Cerebellar cortex (tissue), 1 donor: ENCODE measurements at regions not wholly inside any gene's neighbourhood (a gene's known extent, or its start where the extent isn't known, plus 50 kb on each side); places are given as distances from the start of the nearest gene placed in this dataset.
A peak's percentile ranks its signal among the peaks of the same experiment; 100 is the strongest.
"Not testable (repeated sequence)": the region's sequence is repeated elsewhere in the genome, so short reads cannot be mapped to it uniquely, and the experiment has no call there.

Experiments
- DNase-seq: peaks from one replicate; pipeline ENCODE4 v3.0.0-alpha.2; 2015; ENCODE audit warnings: low spot score

DNA sequence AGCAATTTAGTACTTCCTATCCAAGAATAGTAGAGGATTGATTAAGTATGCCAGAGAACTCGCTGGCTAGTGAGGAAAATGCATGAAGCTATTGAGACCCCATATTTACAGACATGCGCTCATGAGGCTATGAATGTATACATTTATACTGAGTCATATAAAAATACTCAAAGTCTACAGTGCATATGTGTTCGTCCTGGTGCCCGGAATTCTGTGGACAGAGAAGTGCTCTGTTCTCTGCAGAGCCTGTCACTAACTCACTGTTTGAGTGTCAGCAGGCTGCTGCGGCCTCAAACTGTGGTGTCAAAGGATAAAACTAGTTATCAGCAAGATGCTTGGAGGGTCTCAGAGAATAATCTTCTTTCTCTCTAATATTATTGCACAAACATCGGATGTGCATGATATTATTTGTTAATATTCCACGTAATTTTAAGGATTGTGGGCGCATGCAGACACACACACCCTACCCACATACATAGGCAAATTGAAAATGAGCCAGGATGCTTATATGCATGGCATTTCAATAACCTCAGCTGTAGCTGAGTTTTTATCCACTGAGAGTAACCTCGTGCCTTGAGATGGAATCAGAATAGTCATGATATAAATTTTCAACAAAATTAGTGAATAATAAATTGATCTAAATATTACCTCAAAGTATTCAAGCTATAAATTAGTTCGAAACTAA, 50.0 kb upstream of the TSC22D2 start:
- no peak for DNase-seq

DNA sequence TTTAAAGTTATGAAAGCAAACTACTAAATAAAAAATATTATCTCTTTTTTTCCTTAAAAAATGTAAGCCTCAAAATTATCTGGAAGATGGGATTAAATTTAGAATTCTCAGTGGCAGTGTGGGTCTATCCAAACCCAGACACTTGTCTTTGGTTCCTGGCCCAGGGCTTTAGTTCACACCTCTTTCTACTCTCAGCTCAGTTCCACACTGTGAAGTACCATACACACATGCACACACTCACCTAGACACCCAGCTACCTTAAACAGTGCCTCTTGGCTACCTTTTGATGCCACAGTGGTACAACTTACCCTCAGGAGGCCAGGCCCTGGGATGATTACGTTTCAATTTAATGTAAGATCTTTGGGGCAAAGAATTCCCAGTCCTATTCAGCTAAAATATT, 51.0 kb upstream of the TSC22D2 start:
- DNase-seq: no peak

DNA sequence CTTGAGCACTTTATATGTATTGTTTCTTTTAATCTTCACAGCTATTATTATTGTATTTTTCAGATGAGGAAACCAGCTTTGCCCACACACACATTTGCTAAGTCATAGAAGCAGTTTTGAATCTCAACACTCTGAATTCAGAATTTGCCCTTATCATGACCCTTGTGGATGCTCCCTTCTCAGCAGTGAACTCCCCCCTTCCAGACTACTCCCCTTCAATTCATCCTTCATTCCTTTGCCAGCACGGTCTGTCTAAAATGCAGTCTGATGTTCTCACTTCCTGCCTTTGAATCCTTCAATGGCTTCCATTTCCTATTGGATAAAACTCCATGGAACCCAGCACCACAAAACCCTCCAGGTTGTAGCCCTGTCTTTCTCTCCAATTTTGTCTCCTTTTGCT, 52.5 kb upstream of the TSC22D2 start:
- DNase-seq: no peak

DNA sequence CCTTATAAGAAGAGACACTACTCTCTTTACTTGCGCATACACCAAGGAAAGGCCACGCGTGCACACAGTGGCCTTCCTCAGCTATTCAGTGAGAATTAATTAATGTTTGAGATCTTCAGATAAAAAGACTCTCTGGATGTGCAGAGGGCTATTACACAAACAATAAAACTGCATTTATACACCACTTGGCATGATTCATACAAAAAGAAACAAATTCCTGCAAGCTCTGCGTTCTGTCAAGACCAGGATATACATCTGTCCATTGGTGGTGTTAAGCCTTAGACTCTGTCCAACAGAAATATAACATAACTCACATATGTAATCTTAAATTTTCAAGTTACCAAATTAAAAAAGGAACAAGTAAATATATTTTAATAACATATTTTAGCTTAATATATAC, 55.2 kb upstream of the TSC22D2 start:
- no peak for DNase-seq

DNA sequence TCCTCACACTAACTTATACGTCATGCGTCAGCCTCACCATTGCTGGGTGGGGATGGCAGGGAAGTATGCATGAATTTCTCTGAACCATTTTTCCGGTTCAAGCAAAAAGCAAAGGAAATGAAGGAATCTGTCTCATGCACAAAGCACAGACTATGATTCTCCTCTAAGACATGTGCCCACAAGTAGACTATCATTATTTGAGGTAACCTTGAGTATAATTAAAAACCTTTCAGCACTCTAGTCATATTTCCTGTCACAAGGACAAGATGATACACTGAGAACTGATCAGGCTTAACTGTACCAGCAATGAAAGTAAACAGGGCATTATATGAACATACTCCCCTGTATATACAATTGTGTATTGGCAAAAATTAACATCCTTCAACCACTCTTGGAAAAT, 56.7 kb upstream of the TSC22D2 start:
- no peak for DNase-seq

DNA sequence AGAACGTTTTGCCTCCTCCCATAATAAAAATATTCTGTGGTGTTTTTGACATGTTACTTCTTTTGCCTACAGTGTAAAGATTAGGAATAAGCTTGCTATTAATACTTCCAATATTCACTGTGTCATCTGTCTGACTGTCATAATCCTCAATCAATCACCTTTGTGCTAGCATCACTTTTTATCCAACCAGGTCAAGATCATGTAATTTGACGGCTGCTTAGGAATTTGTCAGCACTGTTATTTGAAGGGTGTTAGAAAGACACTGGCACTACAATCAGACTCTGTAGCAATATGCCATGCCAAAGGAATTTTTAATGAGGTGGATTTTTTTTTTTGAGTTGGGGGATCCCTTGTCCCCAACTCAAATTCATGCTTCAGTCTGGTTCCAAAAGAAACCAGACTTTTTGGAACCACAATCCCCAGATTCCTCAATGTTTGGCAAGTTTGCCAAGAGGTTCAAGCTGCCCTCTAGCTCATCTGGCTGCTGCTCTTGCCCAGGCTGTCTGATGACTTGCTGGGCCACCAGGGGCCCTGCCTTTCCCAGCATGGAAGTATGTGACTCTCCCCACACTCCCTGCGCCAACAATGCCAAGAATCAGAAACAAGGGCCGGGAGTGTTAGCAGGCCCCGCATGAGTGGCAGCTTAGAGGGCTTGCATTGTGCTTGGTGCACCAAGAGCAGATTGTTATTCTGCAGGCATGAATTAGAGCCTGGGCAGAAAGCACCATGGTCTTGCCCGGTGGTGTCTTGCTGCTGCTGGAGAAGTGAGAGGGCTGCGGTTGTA, 58.6 kb upstream of the TSC22D2 start:
- peak; percentile 19 for DNase-seq

DNA sequence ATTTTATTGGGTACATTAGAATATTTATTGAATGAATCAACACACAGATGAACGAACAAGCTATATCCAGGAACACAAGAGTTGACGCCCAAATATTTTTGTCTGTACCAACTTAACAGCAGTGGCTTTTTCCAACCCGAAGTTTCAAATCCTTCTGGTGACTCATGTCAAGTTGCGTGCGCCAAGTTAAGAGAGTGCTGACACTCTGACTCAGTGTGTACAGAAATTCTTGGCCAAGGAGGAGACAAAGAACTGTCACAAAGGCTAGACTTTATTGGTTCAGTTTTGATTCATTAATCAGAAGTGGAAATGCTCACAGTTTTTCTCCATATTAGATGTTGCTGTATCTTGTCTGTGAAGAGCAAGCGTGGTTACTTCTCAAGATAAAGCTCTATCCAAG, 59.6 kb upstream of the TSC22D2 start:
- no peak for DNase-seq

DNA sequence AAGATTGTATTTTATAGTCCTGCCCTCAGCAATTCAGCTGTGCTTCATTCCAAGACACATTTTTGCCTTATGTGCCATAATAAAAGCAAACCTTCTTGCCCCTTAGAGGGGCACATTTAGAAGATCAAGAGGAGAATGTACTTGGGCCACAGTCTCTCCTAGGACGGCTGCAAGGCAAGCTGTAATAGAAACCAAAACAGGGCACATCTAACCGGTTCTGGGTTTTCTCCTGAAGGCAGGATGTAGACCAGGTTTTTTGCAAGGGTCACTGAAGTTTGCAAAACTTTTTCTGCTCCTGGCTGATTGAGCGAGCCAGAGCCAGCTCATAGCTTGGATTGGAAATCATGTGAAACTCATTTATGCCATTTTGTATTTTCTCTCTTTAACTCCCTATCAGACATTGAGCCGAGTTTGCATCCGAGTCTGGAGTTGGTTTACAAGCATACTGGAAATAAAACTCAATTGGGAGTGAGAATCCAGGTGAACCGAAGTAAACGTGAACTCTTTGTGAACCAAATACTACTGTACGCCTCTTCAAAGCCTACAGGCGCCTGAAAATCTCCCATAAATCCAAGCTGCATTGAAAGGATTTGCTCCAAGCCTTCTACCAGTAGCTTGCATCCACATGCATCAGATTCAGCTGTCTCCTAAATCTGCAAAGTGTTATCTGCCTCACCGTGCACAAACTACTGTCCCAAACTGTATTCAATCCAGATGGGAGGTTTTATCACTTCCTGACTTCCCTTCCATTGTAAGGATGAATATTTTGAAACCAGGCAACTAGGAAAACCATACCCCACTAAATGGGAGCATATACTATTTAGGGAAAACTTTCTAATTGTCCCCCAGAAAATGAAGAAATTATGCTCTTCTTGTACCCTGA, 60.9 kb upstream of the TSC22D2 start:
- DNase-seq: no peak

DNA sequence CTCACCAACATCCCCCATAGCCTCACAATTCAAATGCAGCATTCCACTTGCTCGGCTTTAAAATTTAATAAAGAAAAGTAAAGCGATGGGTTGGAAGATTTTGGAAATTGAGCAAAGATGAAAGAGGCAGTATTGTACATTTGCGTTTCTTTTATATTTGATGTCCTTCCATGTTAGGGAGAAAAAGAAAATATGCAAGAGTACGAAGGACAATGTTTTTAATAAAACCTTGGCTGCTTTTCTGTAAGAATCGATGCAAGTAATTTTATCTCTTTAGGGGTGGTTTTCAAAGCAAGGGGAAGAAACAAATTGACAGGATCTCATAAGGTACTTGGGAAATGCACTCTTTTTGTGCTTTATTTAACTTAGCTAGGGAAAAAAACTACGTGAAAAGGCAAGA, 61.8 kb upstream of the TSC22D2 start:
- no peak for DNase-seq

DNA sequence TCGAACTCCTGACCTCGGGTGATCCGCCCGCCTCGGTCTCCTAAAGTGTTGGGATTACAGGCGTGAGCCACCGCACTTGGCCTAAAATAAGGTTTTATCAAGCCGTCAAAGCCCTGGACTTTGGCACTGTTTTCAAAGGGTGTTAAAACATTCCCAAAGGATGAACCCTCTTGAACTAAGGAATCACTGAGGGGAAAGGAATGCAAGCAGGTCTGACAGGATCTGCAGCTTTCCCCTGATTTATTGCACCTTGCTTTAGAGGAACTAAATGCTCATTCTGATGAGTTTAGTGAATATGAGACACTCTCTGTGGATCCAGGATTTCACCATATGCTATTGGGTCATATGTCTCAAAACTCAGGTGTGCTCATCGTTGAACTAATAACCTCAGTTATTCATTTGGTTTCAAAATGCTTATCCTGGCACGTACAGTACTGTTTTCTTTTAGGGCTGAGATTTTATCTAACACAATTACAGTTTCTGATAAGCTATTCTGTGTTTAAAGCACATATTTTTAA, 63.0 kb upstream of the TSC22D2 start:
- no peak for DNase-seq

DNA sequence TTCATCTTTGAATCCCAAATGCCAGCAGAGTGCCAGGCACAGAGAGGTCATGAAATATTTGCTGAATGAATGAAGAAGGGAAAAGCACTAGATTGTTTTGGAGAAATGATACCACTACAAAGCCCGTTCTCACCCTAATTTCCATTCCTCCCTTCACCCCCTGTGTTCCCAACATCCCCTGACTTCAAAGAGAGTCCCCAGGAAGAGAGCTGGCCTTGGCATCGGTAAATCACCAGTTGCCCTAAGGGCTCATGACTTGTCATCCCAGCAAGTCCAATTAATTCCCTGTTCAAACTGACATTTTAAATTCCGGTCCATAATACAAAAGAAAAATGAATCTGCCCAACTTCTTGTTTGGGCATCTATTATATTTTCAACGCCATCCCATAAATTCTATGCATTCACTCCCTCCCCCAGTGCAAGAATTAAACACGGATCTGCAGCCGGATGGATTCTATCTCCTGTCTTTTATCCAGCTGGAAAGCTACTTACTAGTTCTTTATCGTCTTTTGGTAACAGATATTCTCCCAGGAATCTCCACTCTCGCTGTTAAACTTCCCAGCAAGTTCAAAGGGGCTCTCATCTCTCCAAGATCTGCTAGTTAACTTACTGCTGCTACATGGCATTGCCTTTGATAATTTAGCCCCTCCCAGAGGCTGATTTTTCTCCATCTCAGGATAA, 63.9 kb upstream of the TSC22D2 start:
- no peak for DNase-seq

DNA sequence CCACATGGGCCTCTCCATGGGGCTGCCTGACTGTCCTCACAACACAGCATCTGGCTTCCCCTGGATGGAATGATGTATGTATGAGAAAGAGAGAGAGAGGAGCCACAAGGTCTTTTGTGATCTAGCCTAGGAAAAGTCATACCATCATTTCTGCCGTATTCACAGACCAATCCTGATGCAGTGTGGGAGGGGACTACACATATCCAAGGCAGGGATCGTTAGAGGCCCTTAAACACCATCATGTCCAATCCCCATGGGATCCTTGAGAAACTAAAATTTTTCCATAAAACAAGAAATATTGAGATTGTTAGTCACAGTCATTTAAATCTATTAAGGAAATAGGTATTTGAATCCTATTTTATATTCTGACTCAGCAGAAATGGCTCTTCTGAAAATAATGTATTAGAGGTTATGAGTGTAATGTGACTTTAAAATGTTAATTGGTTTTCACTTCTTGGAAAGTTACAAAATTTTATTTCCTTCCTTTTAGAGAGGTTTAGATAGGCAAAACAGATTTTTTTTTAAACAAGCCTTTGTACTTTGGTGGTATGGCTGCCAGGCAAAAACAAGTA, 65.1 kb upstream of the TSC22D2 start:
- DNase-seq: no peak

DNA sequence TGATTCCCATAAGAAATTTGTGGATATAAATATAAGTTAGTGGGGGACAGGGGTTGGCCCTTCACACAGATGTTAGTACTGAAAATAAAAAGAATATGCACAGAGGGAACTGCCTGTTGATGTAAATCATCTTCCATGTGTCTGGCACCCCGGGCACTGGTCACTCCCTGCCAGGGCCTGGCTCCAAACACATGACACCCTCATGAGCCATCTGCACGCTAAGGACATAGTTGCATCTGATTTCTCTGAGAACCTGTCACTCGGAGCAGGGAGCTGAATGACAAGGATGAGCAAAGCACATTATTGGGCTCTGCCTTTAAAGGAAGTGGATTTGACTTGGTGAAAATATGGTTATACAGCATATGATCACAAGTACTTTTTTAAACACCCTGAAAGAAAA, 66.2 kb upstream of the TSC22D2 start:
- DNase-seq: no peak

DNA sequence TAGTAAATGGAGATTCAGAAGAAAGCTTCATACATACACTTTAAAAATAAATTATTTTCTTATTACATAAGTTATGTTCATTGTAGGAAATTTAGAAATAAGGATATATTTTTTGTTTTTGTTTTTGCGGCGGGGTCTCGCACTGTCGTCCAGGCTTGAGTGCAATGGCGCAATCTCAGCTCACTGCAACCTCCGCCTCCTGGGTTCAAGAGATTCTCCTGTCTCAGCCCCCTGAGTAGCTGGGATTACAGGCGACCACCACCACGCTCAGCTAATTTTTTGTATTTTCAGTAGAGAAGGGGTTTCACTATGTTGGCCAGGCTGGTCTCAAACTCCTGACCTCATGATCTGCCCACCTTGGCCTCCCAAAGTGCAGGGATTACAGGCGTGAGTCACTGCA, 71.7 kb upstream of the TSC22D2 start:
- DNase-seq: not testable (repeated sequence)

DNA sequence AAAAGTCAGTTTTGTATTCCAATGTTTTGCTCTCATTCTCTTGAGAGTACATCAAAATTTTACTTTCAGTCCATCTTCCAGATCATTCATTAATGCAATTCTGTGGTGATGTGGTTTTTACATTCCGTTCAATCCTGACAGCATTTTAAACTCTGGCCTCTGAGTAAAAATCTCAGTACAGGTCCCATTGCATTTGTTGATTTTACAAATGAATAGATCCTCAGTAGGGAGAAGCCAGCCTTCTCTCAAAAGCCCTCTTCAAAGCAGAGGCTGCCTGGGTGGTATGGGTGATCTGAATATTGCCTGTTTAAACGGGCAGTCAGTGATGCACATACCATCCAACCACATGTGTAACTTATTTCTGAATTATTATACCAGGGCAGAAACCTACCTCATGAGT, 72.5 kb upstream of the TSC22D2 start:
- DNase-seq: no peak

DNA sequence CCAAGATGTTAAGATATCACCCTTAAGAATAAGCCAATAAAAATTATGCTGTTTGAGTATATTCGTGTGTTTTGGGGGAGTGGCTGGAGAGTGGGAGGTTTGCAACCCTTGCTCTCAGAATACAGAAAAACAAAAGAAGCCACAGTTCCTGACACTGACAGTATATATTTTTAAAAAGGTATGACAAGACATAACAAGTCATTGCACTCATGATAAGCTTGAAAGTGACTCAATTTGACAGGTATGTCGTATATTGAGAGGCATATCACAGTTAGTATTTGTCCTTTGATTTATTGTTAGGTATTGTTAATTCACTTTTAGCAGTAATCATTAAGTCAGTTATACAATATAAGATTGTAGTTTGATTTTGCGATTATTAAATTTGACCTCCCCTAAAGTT, 73.1 kb upstream of the TSC22D2 start:
- no peak for DNase-seq

DNA sequence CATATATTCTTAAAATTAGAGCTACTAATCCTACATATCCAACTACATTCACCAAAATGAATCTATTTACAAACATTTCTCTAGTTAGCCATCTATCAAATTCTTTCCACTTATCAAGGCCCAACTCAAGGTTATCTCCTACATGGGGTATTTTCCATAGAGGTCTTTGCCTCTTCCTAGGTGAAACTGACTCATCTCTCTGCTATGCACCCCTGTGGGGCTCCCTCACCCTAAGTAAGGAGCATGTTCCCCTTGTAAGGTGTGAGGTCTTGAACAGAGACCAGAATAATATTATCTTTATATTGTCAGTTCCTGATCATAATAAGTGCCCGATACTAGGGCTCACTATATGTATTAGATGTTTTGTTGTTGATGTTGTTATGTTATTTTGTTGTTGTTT, 74.6 kb upstream of the TSC22D2 start:
- DNase-seq: no peak

DNA sequence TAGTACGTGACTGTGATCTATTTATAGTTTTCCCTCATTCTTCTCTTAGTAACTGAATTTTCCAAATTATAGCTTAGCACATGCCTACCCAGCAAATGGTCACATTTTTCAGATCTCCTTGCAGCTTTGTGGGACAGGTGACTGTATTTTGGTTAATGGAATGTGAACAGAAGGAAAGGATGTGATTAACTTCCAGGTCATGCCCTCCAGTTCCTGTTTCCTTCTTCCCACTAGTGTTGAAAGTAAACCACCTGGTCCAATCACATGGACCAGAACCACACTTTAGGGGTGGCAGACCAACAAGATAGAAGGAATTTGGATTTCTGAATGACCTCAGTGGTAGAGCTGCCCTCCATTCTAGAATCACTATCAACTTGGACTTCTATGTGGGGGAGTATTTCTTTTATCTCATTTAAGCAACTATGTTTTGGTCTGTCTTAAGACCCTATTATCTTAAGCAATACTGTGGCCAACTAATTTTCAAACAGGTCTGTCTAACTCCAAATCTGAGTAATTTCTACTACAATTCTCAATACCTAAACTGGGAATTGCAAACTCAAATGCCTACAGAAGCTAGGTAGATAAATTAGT, 76.0 kb upstream of the TSC22D2 start:
- DNase-seq: no peak

DNA sequence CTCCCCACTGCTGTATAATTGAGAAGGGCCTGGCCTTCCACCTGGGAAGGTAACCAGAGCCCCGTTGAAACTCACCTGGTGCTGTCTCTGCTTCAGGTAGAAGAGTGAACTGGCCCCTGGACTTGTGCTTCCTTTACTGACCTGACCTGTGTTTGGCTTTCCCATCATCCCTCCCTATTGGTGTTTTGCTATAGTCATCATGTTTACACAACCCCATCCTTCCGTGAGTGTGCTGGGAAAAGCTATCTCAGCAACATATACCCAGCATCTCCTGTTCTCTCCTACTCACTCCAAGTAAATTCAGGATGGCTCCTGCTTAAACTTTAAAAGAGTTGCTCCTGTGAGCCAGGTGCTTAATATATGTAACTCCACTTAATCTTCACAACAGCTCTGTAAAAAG, 77.2 kb upstream of the TSC22D2 start:
- DNase-seq: no peak

DNA sequence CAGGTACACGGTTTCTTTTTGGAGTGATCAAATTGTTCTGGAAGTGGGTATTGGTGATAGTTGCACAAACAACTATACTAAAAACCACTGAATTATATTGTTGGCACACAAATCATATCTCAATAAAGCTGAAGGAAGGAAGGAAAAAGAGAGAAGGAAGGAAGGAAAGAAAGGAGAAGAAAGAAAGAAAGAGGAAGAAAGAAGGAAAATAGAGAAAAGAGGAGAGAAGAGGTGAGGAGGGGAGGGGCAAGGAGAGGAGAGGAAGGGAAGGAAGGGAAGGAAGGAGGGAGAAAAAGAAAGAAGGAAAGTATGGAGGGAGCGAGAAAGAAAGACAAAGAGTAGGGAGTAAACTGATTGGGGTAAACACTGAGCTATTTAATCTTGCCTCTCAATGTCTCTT, 77.9 kb upstream of the TSC22D2 start:
- DNase-seq: no peak

DNA sequence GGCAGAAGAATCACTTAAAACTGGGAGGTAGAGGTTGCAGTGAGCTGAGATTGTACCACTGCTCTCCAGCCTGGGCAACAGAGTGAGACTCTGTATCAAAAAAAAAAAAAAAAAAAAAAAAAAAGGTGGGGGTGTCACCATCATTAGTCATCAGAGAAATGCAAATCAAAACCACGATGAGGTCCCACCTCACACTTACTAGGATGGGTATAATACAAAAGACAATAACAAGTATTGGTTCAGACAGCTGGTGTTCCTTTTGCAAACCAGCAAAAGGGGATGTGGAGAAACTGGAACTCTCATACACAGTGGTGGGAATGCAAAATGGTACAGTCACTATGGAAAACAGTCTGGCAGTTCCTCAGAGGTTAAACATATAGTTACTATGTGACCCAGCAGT, 78.7 kb upstream of the TSC22D2 start:
- DNase-seq: no peak
